Karpas-422 (cell line): ENCODE measurements at regions not wholly inside any gene's neighbourhood (a gene's known extent, or its start where the extent isn't known, plus 50 kb on each side); places are given as distances from the start of the nearest gene placed in this dataset.
"Not testable (repeated sequence)": the region's sequence is repeated elsewhere in the genome, so short reads cannot be mapped to it uniquely, and the experiment has no call there.

Experiments used
- DNase-seq: peaks from one replicate; pipeline ENCODE4 v3.0.0-alpha.2; 2015
- H2AFZ ChIP-seq: fragments of 200-600 bp; sonication (generic); 2 replicates; pipeline ENCODE4 v1.6.1; 2014; ENCODE audit warnings: antibody characterized with exemption, low read length, mixed read lengths
- H3K27ac ChIP-seq: fragments of 200-600 bp; sonication (generic); 2 replicates; pipeline ENCODE4 v1.5.1; 2014; ENCODE audit warnings: mild to moderate bottlenecking, low read length, moderate library complexity
- H3K27me3 ChIP-seq: fragments of 200-600 bp; sonication (generic); 2 replicates; pipeline ENCODE4 v1.6.1; 2014; ENCODE audit warnings: low read length, mixed read lengths
- H3K36me3 ChIP-seq: fragments of 200-600 bp; sonication (generic); 2 replicates; pipeline ENCODE4 v1.6.1; 2014; ENCODE audit warnings: low read length, mixed read lengths; ENCODE audit not compliant: insufficient read depth
- H3K4me1 ChIP-seq: fragments of 200-600 bp; sonication (generic); 2 replicates; pipeline ENCODE4 v1.6.1; 2014; ENCODE audit warnings: mild to moderate bottlenecking, low read length, mixed read lengths
- H3K4me2 ChIP-seq: fragments of 200-600 bp; sonication (generic); 2 replicates; pipeline ENCODE4 v1.6.1; 2014; ENCODE audit warnings: low read length, low read depth, mild to moderate bottlenecking; ENCODE audit not compliant: poor library complexity, severe bottlenecking
- H3K4me3 ChIP-seq: fragments of 200-600 bp; sonication (generic); 2 replicates; pipeline ENCODE4 v1.5.1; 2014; ENCODE audit warnings: mild to moderate bottlenecking, antibody characterized with exemption, low read length, mixed read lengths
- H3K79me2 ChIP-seq: fragments of 200-600 bp; sonication (generic); 2 replicates; pipeline ENCODE4 v1.6.1; 2014; ENCODE audit warnings: mild to moderate bottlenecking, low read length, mixed read lengths
- H3K9ac ChIP-seq: fragments of 200-600 bp; sonication (generic); 2 replicates; pipeline ENCODE4 v1.6.0; 2014; ENCODE audit warnings: low read length
- H3K9me2 ChIP-seq: fragments of 200-600 bp; sonication (generic), shearing (Covaris generic); replicated peaks from 2 replicates; pipeline ENCODE4 v1.6.0; 2014; ENCODE audit warnings: mild to moderate bottlenecking, low read length, moderate library complexity; ENCODE audit not compliant: insufficient read depth
- H3K9me3 ChIP-seq: fragments of 300-700, 200-600 bp; sonication (generic); 2 replicates; pipeline ENCODE4 v1.6.1; 2014; ENCODE audit warnings: low read length, mixed read lengths
- H4K20me1 ChIP-seq: fragments of 200-600 bp; sonication (generic); 2 replicates; pipeline ENCODE4 v1.6.1; 2014; ENCODE audit warnings: mild to moderate bottlenecking, antibody characterized with exemption, low read length, low read depth; ENCODE audit not compliant: insufficient read depth

GRCh38 chr11:79617561-79617960, 176.7 kb upstream of the TENM4 start:
- Histone ChIP-seq H3K27ac (no peak overlapping the region), H2AFZ (no peak overlapping the region), H3K27me3 (no peaks in the 10 kb centered on the region; the same call in 1 of the 2 replicates), H3K9me2 (no peaks in the 10 kb centered on the region), H3K9me3 (no peaks in the 10 kb centered on the region), H4K20me1 (no peaks in the 10 kb centered on the region), H3K4me3 (no peak overlapping the region), H3K79me2 (no peaks in the 10 kb centered on the region), H3K4me2 (no peak overlapping the region), H3K9ac (no peak overlapping the region), H3K4me1 (no peaks in the 10 kb centered on the region), H3K36me3 (no peaks in the 10 kb centered on the region)
- DNase-seq, result no peak

GRCh38 chr11:79616392-79616851, 175.6 kb upstream of the TENM4 start:
- Histone ChIP-seq H3K27ac (no peak overlapping the region), H3K36me3 (no peaks in the 10 kb centered on the region), H3K4me2 (no peak overlapping the region), H3K9ac (no peak overlapping the region), H3K4me3 (no peak overlapping the region), H3K9me2 (no peaks in the 10 kb centered on the region), H3K79me2 (no peaks in the 10 kb centered on the region), H2AFZ (no peak overlapping the region), H3K27me3 (no peaks in the 10 kb centered on the region; the same call in 1 of the 2 replicates), H3K4me1 (no peaks in the 10 kb centered on the region), H3K9me3 (no peaks in the 10 kb centered on the region), H4K20me1 (no peaks in the 10 kb centered on the region)
- no peak for DNase-seq

- Histone ChIP-seq H3K4me1 (no peaks in the 10 kb centered on the region), H3K79me2 (no peaks in the 10 kb centered on the region), H3K4me2 (no peak overlapping the region), H3K4me3 (no peak overlapping the region), H3K27me3 (no peaks in the 10 kb centered on the region; the same call in 1 of the 2 replicates), H2AFZ (no peak overlapping the region), H4K20me1 (no peaks in the 10 kb centered on the region), H3K27ac (no peak overlapping the region), H3K9me3 (no peaks in the 10 kb centered on the region), H3K9me2 (no peaks in the 10 kb centered on the region), H3K36me3 (no peaks in the 10 kb centered on the region), H3K9ac (no peak overlapping the region)
- DNase-seq, result no peak
Measured at GRCh38 chr11:79615425-79615824, 174.6 kb upstream of the TENM4 start.

- H4K20me1 ChIP-seq, result no peaks in the 10 kb centered on the region
- H3K4me2 ChIP-seq, result no peak overlapping the region
- H3K4me3 ChIP-seq, result no peak overlapping the region
- H3K27me3 ChIP-seq, result no peaks in the 10 kb centered on the region; the same call in 1 of the 2 replicates
- H3K9ac ChIP-seq, result no peak overlapping the region
- H3K9me2 ChIP-seq, result no peaks in the 10 kb centered on the region
- no peaks in the 10 kb centered on the region for H3K36me3 ChIP-seq
- no peaks in the 10 kb centered on the region for H3K4me1 ChIP-seq
- no peaks in the 10 kb centered on the region for H3K9me3 ChIP-seq
- no peak overlapping the region for H3K27ac ChIP-seq
- H3K79me2 ChIP-seq, result no peaks in the 10 kb centered on the region
- DNase-seq, result no peak
- no peak overlapping the region for H2AFZ ChIP-seq
Measured at GRCh38 chr11:79610678-79611077, 169.8 kb upstream of the TENM4 start.

GRCh38 chr11:79610139-79610538, 169.3 kb upstream of the TENM4 start:
- no peaks in the 10 kb centered on the region for H3K9me2 ChIP-seq
- no peak overlapping the region for H3K9ac ChIP-seq
- no peak overlapping the region for H3K27ac ChIP-seq
- no peaks in the 10 kb centered on the region for H3K4me1 ChIP-seq
- H3K4me2 ChIP-seq, result no peak overlapping the region
- H2AFZ ChIP-seq, result no peak overlapping the region
- H3K9me3 ChIP-seq, result no peaks in the 10 kb centered on the region
- H3K79me2 ChIP-seq, result no peaks in the 10 kb centered on the region
- H3K4me3 ChIP-seq, result no peak overlapping the region
- no peaks in the 10 kb centered on the region for H4K20me1 ChIP-seq
- H3K36me3 ChIP-seq, result no peaks in the 10 kb centered on the region
- H3K27me3 ChIP-seq, result no peaks in the 10 kb centered on the region; the same call in 1 of the 2 replicates
- no peak for DNase-seq

- Histone ChIP-seq H3K79me2 (no peaks in the 10 kb centered on the region), H2AFZ (no peak overlapping the region), H3K4me2 (no peak overlapping the region)
Measured at GRCh38 chr11:79609511-79609910, 168.7 kb upstream of the TENM4 start.

GRCh38 chr11:79606461-79606860, 165.6 kb upstream of the TENM4 start:
- H3K9me2 ChIP-seq, H3K27me3 ChIP-seq, H3K27ac ChIP-seq, H3K4me2 ChIP-seq, H2AFZ ChIP-seq, H4K20me1 ChIP-seq, H3K9ac ChIP-seq, H3K4me3 ChIP-seq, DNase-seq, H3K79me2 ChIP-seq, H3K9me3 ChIP-seq, H3K4me1 ChIP-seq, H3K36me3 ChIP-seq: not testable (repeated sequence)

More at GRCh38 chr11:79609511-79609910, 168.7 kb upstream of the TENM4 start:
- DNase-seq, result no peak
- Histone ChIP-seq H4K20me1 (no peaks in the 10 kb centered on the region), H3K9me3 (no peaks in the 10 kb centered on the region), H3K27me3 (no peaks in the 10 kb centered on the region; the same call in 1 of the 2 replicates), H3K9ac (no peak overlapping the region), H3K27ac (no peak overlapping the region), H3K4me1 (no peaks in the 10 kb centered on the region), H3K36me3 (no peaks in the 10 kb centered on the region), H3K9me2 (no peaks in the 10 kb centered on the region), H3K4me3 (no peak overlapping the region)

- Histone ChIP-seq H3K4me1 (no peaks in the 10 kb centered on the region), H3K4me3 (no peak overlapping the region), H3K79me2 (no peaks in the 10 kb centered on the region), H3K36me3 (no peaks in the 10 kb centered on the region), H3K27me3 (no peaks in the 10 kb centered on the region), H3K27ac (no peak overlapping the region), H2AFZ (no peak overlapping the region), H3K4me2 (no peak overlapping the region), H3K9ac (no peak overlapping the region), H3K9me3 (no peaks in the 10 kb centered on the region), H4K20me1 (no peaks in the 10 kb centered on the region), H3K9me2 (no peaks in the 10 kb centered on the region)
- DNase-seq, result no peak
Measured at GRCh38 chr11:79600711-79601110, 159.9 kb upstream of the TENM4 start.

- no peak overlapping the region for H3K4me2 ChIP-seq
- no peaks in the 10 kb centered on the region for H3K27me3 ChIP-seq
- no peak overlapping the region for H3K27ac ChIP-seq
- H3K9me3 ChIP-seq, result no peaks in the 10 kb centered on the region
- H4K20me1 ChIP-seq, result no peaks in the 10 kb centered on the region
- no peaks in the 10 kb centered on the region for H3K79me2 ChIP-seq
- DNase-seq, result no peak
- no peak overlapping the region for H3K9ac ChIP-seq
- no peak overlapping the region for H2AFZ ChIP-seq
- H3K4me1 ChIP-seq, result no peaks in the 10 kb centered on the region
- H3K9me2 ChIP-seq, result no peaks in the 10 kb centered on the region
- no peak overlapping the region for H3K4me3 ChIP-seq
- H3K36me3 ChIP-seq, result no peaks in the 10 kb centered on the region
Measured at GRCh38 chr11:79594834-79595233, 154.0 kb upstream of the TENM4 start.
